HCT116 (cell line): ENCODE measurements at regions not wholly inside any gene's neighbourhood (a gene's known extent, or its start where the extent isn't known, plus 50 kb on each side); places are given as distances from the start of the nearest gene placed in this dataset.

Source experiments
- ATAC-seq: fragments of 200-7000 bp; cut with Tn5 transposase; 2 replicates; pipeline ENCODE4 v1.9.1; 2020; ENCODE audit warnings: mild to moderate bottlenecking, moderate library complexity
- BruUV-seq: library from RNA; stranded (reverse); fragments of 400-500 nt; replicated peaks from 2 replicates; lab custom pipeline; 2021; lab: Mats Ljungman, UMichigan
- CTCF ChIA-PET: fragments of 300-600 bp; sonication (Branson Sonifier 250); formaldehyde crosslinking; loops from one replicate; lab custom pipeline; 2021; ENCODE audit warnings: antibody characterized with exemption; lab: Charles Lee
- POLR2A ChIA-PET: fragments of 300-600, 350-600 bp; sonication (Branson Sonifier 250); formaldehyde crosslinking; loops from one replicate; lab custom pipeline; 2021; ENCODE audit warnings: antibody characterized with exemption; lab: Charles Lee
- RAD21 ChIA-PET, 2 experiments: fragments of 300-600 bp; sonication (Branson Sonifier 250); formaldehyde crosslinking; loops; one replicate each; lab custom pipeline; 2023; ENCODE audit warnings: low total read pairs in 2 of 2; ENCODE audit not compliant: uncharacterized antibody in 2 of 2, unreplicated experiment in 2 of 2, low non-redundant PET in 1 of 2; lab: Charles Lee
- DNase-seq: peaks from one replicate; pipeline ENCODE4 v3.0.0-alpha.2; 2010; ENCODE audit warnings: low read depth, low spot score
- H2AFZ ChIP-seq: fragments of 200-600 bp; shearing (Covaris generic), sonication (generic); 2 replicates; pipeline ENCODE4 v1.6.1; 2017; ENCODE audit warnings: low read depth, mixed run types, mixed read lengths, antibody characterized with exemption, low read length; ENCODE audit not compliant: poor library complexity, severe bottlenecking
- H3K27ac ChIP-seq: 2 replicates; pipeline ENCODE4 v1.5.1; 2012; ENCODE audit warnings: low read depth, low read length
- H3K27me3 ChIP-seq: fragments of 200-600 bp; sonication (generic); 2 replicates; pipeline ENCODE4 v1.6.1; 2016; ENCODE audit warnings: mixed run types, low read length, mixed read lengths; ENCODE audit not compliant: insufficient read depth
- H3K36me3 ChIP-seq, 2 experiments: fragments of 200-500 bp in 1 of 2; fragments of 200-600 bp in 1 of 2; sonication (Bioruptor generic) in 1 of 2; sonication (generic) in 1 of 2; 2 replicates each; pipeline versions ENCODE4 v1.5.1 to v1.6.1; 2014 to 2016; ENCODE audit warnings: low read length in 2 of 2, inconsistent platforms in 1 of 2, mixed read lengths in 1 of 2, mixed run types in 1 of 2; ENCODE audit not compliant: insufficient read depth in 2 of 2, control insufficient read depth in 1 of 2
- H3K4me1 ChIP-seq, 2 experiments: fragments of 200-600 bp in 1 of 2; sonication (generic) in 1 of 2; 2 replicates each; pipeline versions ENCODE4 v1.5.1 to v1.6.1; 2012 to 2017; ENCODE audit warnings: low read length in 2 of 2, inconsistent platforms in 1 of 2, mild to moderate bottlenecking in 1 of 2, mixed read lengths in 1 of 2, mixed run types in 1 of 2, moderate library complexity in 1 of 2; ENCODE audit not compliant: insufficient read depth in 2 of 2, control insufficient read depth in 1 of 2
- H3K4me2 ChIP-seq: fragments of 200-600 bp; sonication (generic); 2 replicates; pipeline ENCODE4 v1.6.1; 2017; ENCODE audit warnings: mixed run types, low read length, mixed read lengths
- H3K4me3 ChIP-seq, 2 experiments: fragments of 200-600 bp in 1 of 2; sonication (generic) in 1 of 2; replicated peaks in 1 of 2; 2 replicates each; pipeline ENCODE4 v1.5.1; 2011 to 2016; ENCODE audit warnings: low read length in 2 of 2, control low read depth in 1 of 2, low read depth in 1 of 2, mild to moderate bottlenecking in 1 of 2, mixed read lengths in 1 of 2, mixed run types in 1 of 2
- H3K79me2 ChIP-seq: fragments of 200-600 bp; sonication (generic); 2 replicates; pipeline ENCODE4 v1.6.1; 2017; ENCODE audit warnings: mild to moderate bottlenecking, mixed run types, low read length, moderate library complexity, mixed read lengths; ENCODE audit not compliant: insufficient read depth
- H3K9ac ChIP-seq: fragments of 200-600 bp; sonication (generic); 2 replicates; pipeline ENCODE4 v1.6.1; 2016; ENCODE audit warnings: low read length, mixed read lengths
- H3K9me2 ChIP-seq: fragments of 200-600 bp; sonication (generic), shearing (Covaris generic); 2 replicates; pipeline ENCODE4 v1.6.1; 2017; ENCODE audit warnings: mixed run types, mild to moderate bottlenecking, moderate library complexity; ENCODE audit not compliant: insufficient read depth
- H3K9me3 ChIP-seq, 2 experiments: fragments of 200-500 bp in 1 of 2; fragments of 200-600 bp in 1 of 2; sonication (Bioruptor generic) in 1 of 2; sonication (generic) in 1 of 2; 2 replicates each; pipeline ENCODE4 v1.6.1; 2014 to 2017; ENCODE audit warnings: low read length in 2 of 2, mixed read lengths in 2 of 2, inconsistent platforms in 1 of 2, low read depth in 1 of 2, mild to moderate bottlenecking in 1 of 2, mixed run types in 1 of 2, moderate library complexity in 1 of 2; ENCODE audit not compliant: control insufficient read depth in 1 of 2, insufficient read depth in 1 of 2
- H4K20me1 ChIP-seq: fragments of 200-600 bp; sonication (generic), shearing (Covaris generic); 2 replicates; pipeline ENCODE4 v1.6.1; 2017; ENCODE audit warnings: mixed run types, mild to moderate bottlenecking, moderate library complexity; ENCODE audit not compliant: insufficient read depth
- CEBPB ChIP-seq: IDR thresholded peaks from 2 replicates; pipeline ENCODE4 v1.6.1; 2012; ENCODE audit warnings: low read depth
- CTCF ChIP-seq, 3 experiments: fragments of 200-600 bp in 1 of 3; sonication (generic) in 1 of 3; IDR thresholded peaks in 2 of 3; conservative IDR thresholded peaks in 1 of 3; 2 replicates each; pipeline ENCODE4 v1.5.1; 2012 to 2017; ENCODE audit warnings: low read depth in 2 of 3, low read length in 2 of 3, antibody characterized with exemption in 1 of 3, borderline replicate concordance in 1 of 3, control low read depth in 1 of 3, mild to moderate bottlenecking in 1 of 3, mixed read lengths in 1 of 3, mixed run types in 1 of 3, moderate library complexity in 1 of 3; ENCODE audit not compliant: insufficient read depth in 1 of 3
- FOSL1 ChIP-seq: IDR thresholded peaks from 2 replicates; pipeline ENCODE4 v1.6.1; 2012; ENCODE audit warnings: low read depth
- JUND ChIP-seq: IDR thresholded peaks from 2 replicates; pipeline ENCODE4 v1.6.1; 2012
- MAX ChIP-seq: IDR thresholded peaks from 2 replicates; pipeline ENCODE4 v1.6.1; 2012
- RAD21 ChIP-seq: IDR thresholded peaks from 2 replicates; pipeline ENCODE4 v1.6.1; 2012; ENCODE audit warnings: low read depth, mild to moderate bottlenecking
- SP1 ChIP-seq: IDR thresholded peaks from 2 replicates; pipeline ENCODE4 v1.6.1; 2012; ENCODE audit warnings: low read depth
- TCF7L2 ChIP-seq: IDR thresholded peaks from 2 replicates; pipeline ENCODE4 v1.7.0; 2011; ENCODE audit warnings: borderline replicate concordance, inconsistent platforms; ENCODE audit not compliant: insufficient read depth, insufficient read length; ENCODE audit errors: extremely low read depth
- ZBTB33 ChIP-seq: IDR thresholded peaks from 2 replicates; pipeline ENCODE4 v1.6.1; 2011; ENCODE audit warnings: mild to moderate bottlenecking, low read length, moderate library complexity; ENCODE audit not compliant: insufficient replicate concordance; ENCODE audit errors: extremely low read depth
- intact Hi-C: fragments of 100-400 bp; cut with micrococcal nuclease; formaldehyde crosslinking; loops from 2 replicates; pipeline ENCODE4 v1.10.0; 2022

GRCh38 chrX:121635141-121635540 lies 587.7 kb downstream of the GLUD2 start:
- no peaks in the 10 kb centered on the region for H3K9me2 ChIP-seq
- H3K4me1 ChIP-seq = no peaks in the 10 kb centered on the region
- ATAC-seq (no peak), DNase-seq (no peak)
- H3K4me2 ChIP-seq = no peak overlapping the region
- ChIA-PET CTCF (no interaction called here), RAD21 (no interaction called here), POLR2A (no interaction called here)
- no peaks in the 10 kb centered on the region for H3K9me3 ChIP-seq
- no peaks in the 10 kb centered on the region for H3K79me2 ChIP-seq
- intact Hi-C loops = no loop called here
- no peak overlapping the region for H3K27ac ChIP-seq
- H4K20me1 ChIP-seq = no peaks in the 10 kb centered on the region
- no peaks in the 10 kb centered on the region for H3K27me3 ChIP-seq
- no peak overlapping the region for H3K9ac ChIP-seq
- no peak overlapping the region for H3K4me3 ChIP-seq
- no TSS peak for BruUV-seq
- no peak overlapping the region for H2AFZ ChIP-seq
- TF ChIP-seq JUND (no peak), ZBTB33 (no peak), TCF7L2 (no peak), CTCF (IDR thresholded peaks at IDR 0.05 in 2 of 3, conservative IDR thresholded peaks at IDR 0.05 in 1 of 3; ENCODE audit: borderline replicate concordance in 1 of 3, insufficient read depth in 1 of 3, low read depth in 2 of 3, low read length in 2 of 3) (no peak), MAX (no peak), SP1 (no peak), CEBPB (no peak), FOSL1 (no peak), RAD21 (no peak)
- TF ChIP-seq, all 23 proteins: peak for 0
- H3K36me3 ChIP-seq = no peaks in the 10 kb centered on the region
